ENCODE measurements at regions not wholly inside any gene's neighbourhood (a gene's known extent, or its start where the extent isn't known, plus 50 kb on each side); places are given as distances from the start of the nearest gene placed in this dataset.

GRCh38 chr3:194256040-194256945 is 94.8 kb downstream of the CPN2 start:
- no peaks in the 10 kb centered on the region for H3K27me3 ChIP-seq
- intact Hi-C loops (cut with DNase I; ENCODE audit: low total_unique reads) (no loop called here), in situ Hi-C loops (cut with MboI; ENCODE audit: low sequenced_read_pairs in 4 of 4) (no loop called here)
- H3K9me3 ChIP-seq, result no peaks in the 10 kb centered on the region
- H3K4me3 ChIP-seq, result no peak overlapping the region
- H3K36me3 ChIP-seq, result no peaks in the 10 kb centered on the region
- ATAC-seq, result no peak
- H3K4me1 ChIP-seq, result peaks cover 0 to under 1% of the 10 kb centered on the region in 2 donors
- H3K27ac ChIP-seq, result peak overlapping the region in 2 of 4 donors; percentile 31 to 50
- DNase-seq, result no peak
- TF ChIP-seq CTCF (IDR thresholded peaks at IDR 0.05 in 4 of 5, conservative IDR thresholded peaks at IDR 0.05 in 1 of 5) (no peak), POLR2A (IDR thresholded peaks at IDR 0.05) (no peak)

GRCh38 chr3:194257151-194257621 is 93.9 kb downstream of the CPN2 start:
- in situ Hi-C loops (cut with MboI; ENCODE audit: low sequenced_read_pairs in 4 of 4), result no loop called here
- Histone ChIP-seq H3K27ac (peak overlapping the region in 1 of 4 donors; percentile 27), H3K27me3 (no peaks in the 10 kb centered on the region), H3K9me3 (no peaks in the 10 kb centered on the region), H3K36me3 (no peaks in the 10 kb centered on the region), H3K4me3 (no peak overlapping the region), H3K4me1 (no peaks in the 10 kb centered on the region)
- ATAC-seq (peak; percentile 74 to 78), DNase-seq (peak; percentile 44 to 49)
- no peak for TF ChIP-seq CTCF (IDR thresholded peaks at IDR 0.05 in 4 of 5, conservative IDR thresholded peaks at IDR 0.05 in 1 of 5)
- no peak for TF ChIP-seq POLR2A (IDR thresholded peaks at IDR 0.05)
- intact Hi-C loops (cut with DNase I; ENCODE audit: low total_unique reads), result no loop called here

GRCh38 chr3:194257916-194258668 is 93.0 kb downstream of the CPN2 start:
- intact Hi-C loops (cut with DNase I; ENCODE audit: low total_unique reads), result no loop called here
- TF ChIP-seq CTCF (IDR thresholded peaks at IDR 0.05 in 4 of 5, conservative IDR thresholded peaks at IDR 0.05 in 1 of 5), result no peak
- no peak for TF ChIP-seq POLR2A (IDR thresholded peaks at IDR 0.05)
- DNase-seq, result no peak

GRCh38 chr3:194259982-194260766 is 91.0 kb downstream of the CPN2 start:
- Histone ChIP-seq H3K36me3 (no peaks in the 10 kb centered on the region), H3K9me3 (no peaks in the 10 kb centered on the region), H3K4me1 (peaks cover 1 to 5% of the 10 kb centered on the region in 2 donors), H3K27ac (no peak overlapping the region), H3K4me3 (no peak overlapping the region), H3K27me3 (no peaks in the 10 kb centered on the region)
- intact Hi-C loops (cut with DNase I; ENCODE audit: low total_unique reads), result no loop called here
- no peak for TF ChIP-seq CTCF (IDR thresholded peaks at IDR 0.05 in 4 of 5, conservative IDR thresholded peaks at IDR 0.05 in 1 of 5)
- no peak for TF ChIP-seq POLR2A (IDR thresholded peaks at IDR 0.05)
- DNase-seq (no peak), ATAC-seq (no peak)
- in situ Hi-C loops (cut with MboI; ENCODE audit: low sequenced_read_pairs in 4 of 4), result loop anchor here in 1 of 4 donors (10.0 kb wide), 1 partner anchor 115 kb away; no protein-coding TSS in a partner anchor

More at GRCh38 chr3:194257916-194258668, 93.0 kb downstream of the CPN2 start:
- H3K27ac ChIP-seq, result no peak overlapping the region
- H3K4me1 ChIP-seq, result no peaks in the 10 kb centered on the region
- in situ Hi-C loops (cut with MboI; ENCODE audit: low sequenced_read_pairs in 4 of 4), result no loop called here
- H3K27me3 ChIP-seq, result no peaks in the 10 kb centered on the region
- H3K4me3 ChIP-seq, result no peak overlapping the region
- no peaks in the 10 kb centered on the region for H3K9me3 ChIP-seq
- ATAC-seq, result no peak
- H3K36me3 ChIP-seq, result no peaks in the 10 kb centered on the region

All from gastrocnemius medialis (tissue), 4 donors.